ENCODE measurements at regions not wholly inside any gene's neighbourhood (a gene's known extent, or its start where the extent isn't known, plus 50 kb on each side); places are given as distances from the start of the nearest gene placed in this dataset.

- intact Hi-C loops (cut with DNase I): no loop called here
- Histone ChIP-seq H3K27ac (no peak overlapping the region), H3K4me1 (no peaks in the 10 kb centered on the region), H3K4me3 (no peak overlapping the region), H3K9me3 (no peaks in the 10 kb centered on the region), H3K27me3 (peaks cover 0 to 2% of the 10 kb centered on the region in 2 donors), H3K36me3 (no peaks in the 10 kb centered on the region)
- no peak for ATAC-seq
- no peak for TF ChIP-seq CTCF (IDR thresholded peaks at IDR 0.05)
- TF ChIP-seq POLR2A (IDR thresholded peaks at IDR 0.05): no peak
- 52% methylated on average over 5 of the region's 5 CpGs for WGBS (ENCODE audit: insufficient coverage, low coverage, low lambda C conversion rate, missing lambda C conversion rate)
- DNase-seq: no peak
Measured at GRCh38 chr2:13010283-13010682, 293.5 kb downstream of the TRIB2 start.

- H3K4me1 ChIP-seq: no peaks in the 10 kb centered on the region
- H3K36me3 ChIP-seq: no peaks in the 10 kb centered on the region
- no peak overlapping the region for H3K27ac ChIP-seq
- H3K4me3 ChIP-seq: no peak overlapping the region
- intact Hi-C loops (cut with DNase I): no loop called here
- TF ChIP-seq POLR2A (IDR thresholded peaks at IDR 0.05) (no peak), CTCF (IDR thresholded peaks at IDR 0.05) (no peak)
- DNase-seq: no peak
- 96% methylated on average over 3 of the region's 3 CpGs for WGBS (ENCODE audit: insufficient coverage, low coverage, low lambda C conversion rate, missing lambda C conversion rate)
- no peaks in the 10 kb centered on the region for H3K27me3 ChIP-seq
- no peak for ATAC-seq
- no peaks in the 10 kb centered on the region for H3K9me3 ChIP-seq
Measured at GRCh38 chr2:13014783-13015182, 298.0 kb downstream of the TRIB2 start.

GRCh38 chr2:13015532-13016320 lies 299.0 kb downstream of the TRIB2 start:
- Histone ChIP-seq H3K27ac (no peak overlapping the region), H3K9me3 (no peaks in the 10 kb centered on the region), H3K36me3 (no peaks in the 10 kb centered on the region), H3K4me1 (no peaks in the 10 kb centered on the region), H3K4me3 (no peak overlapping the region), H3K27me3 (no peaks in the 10 kb centered on the region)
- ATAC-seq: no peak
- DNase-seq: no peak
- no peak for TF ChIP-seq POLR2A (IDR thresholded peaks at IDR 0.05)
- no peak for TF ChIP-seq CTCF (IDR thresholded peaks at IDR 0.05)
- WGBS (ENCODE audit: insufficient coverage, low coverage, low lambda C conversion rate, missing lambda C conversion rate): 59% methylated on average over 2 of the region's 2 CpGs
- intact Hi-C loops (cut with DNase I): no loop called here

GRCh38 chr2:13018490-13018889 lies 301.8 kb downstream of the TRIB2 start:
- DNase-seq: no peak
- H3K4me1 ChIP-seq: no peaks in the 10 kb centered on the region

More at GRCh38 chr2:13018490-13018889, 301.8 kb downstream of the TRIB2 start:
- no peak overlapping the region for H3K27ac ChIP-seq
- intact Hi-C loops (cut with DNase I): no loop called here
- ATAC-seq: no peak
- TF ChIP-seq CTCF (IDR thresholded peaks at IDR 0.05): no peak
- no peak for TF ChIP-seq POLR2A (IDR thresholded peaks at IDR 0.05)
- H3K36me3 ChIP-seq: no peaks in the 10 kb centered on the region
- H3K4me3 ChIP-seq: no peak overlapping the region
- H3K9me3 ChIP-seq: no peaks in the 10 kb centered on the region
- no peaks in the 10 kb centered on the region for H3K27me3 ChIP-seq
- 56% methylated on average over 1 of the region's 2 CpGs for WGBS (ENCODE audit: insufficient coverage, low coverage, low lambda C conversion rate, missing lambda C conversion rate)

All from right lobe of liver (tissue), 6 donors.